H9 (cell line): ENCODE measurements at regions not wholly inside any gene's neighbourhood (a gene's known extent, or its start where the extent isn't known, plus 50 kb on each side); places are given as distances from the start of the nearest gene placed in this dataset.

Source experiments
- DNase-seq: peaks from one replicate; pipeline ENCODE4 v3.0.0-alpha.2; 2017
- H2AFZ ChIP-seq: one replicate; pipeline ENCODE4 v1.6.1; 2013; ENCODE audit warnings: mild to moderate bottlenecking, low read length, control low read depth, moderate library complexity
- H2AK5ac ChIP-seq: 2 replicates; pipeline ENCODE4 v1.6.1; 2013; ENCODE audit warnings: low read length, control low read depth, mixed read lengths; ENCODE audit not compliant: insufficient read length
- H2BK120ac ChIP-seq: one replicate; pipeline ENCODE4 v1.6.1; 2013; ENCODE audit warnings: low read depth, mild to moderate bottlenecking, low read length, control low read depth, inconsistent platforms; ENCODE audit not compliant: poor library complexity, severe bottlenecking
- H2BK12ac ChIP-seq: 2 replicates; pipeline ENCODE4 v1.6.1; 2013; ENCODE audit warnings: low read length, control low read depth, mixed read lengths, low read depth; ENCODE audit not compliant: insufficient read length
- H2BK15ac ChIP-seq: 2 replicates; pipeline ENCODE4 v1.6.1; 2013; ENCODE audit warnings: low read depth, low read length, control low read depth
- H2BK20ac ChIP-seq: one replicate; pipeline ENCODE4 v1.6.1; 2013; ENCODE audit warnings: low read depth, mild to moderate bottlenecking, low read length, control low read depth, inconsistent platforms; ENCODE audit not compliant: poor library complexity, severe bottlenecking
- H2BK5ac ChIP-seq: 2 replicates; pipeline ENCODE4 v1.6.1; 2013; ENCODE audit warnings: low read length, control low read depth, mixed read lengths; ENCODE audit not compliant: insufficient read length
- H3K14ac ChIP-seq: 2 replicates; pipeline ENCODE4 v1.6.1; 2013; ENCODE audit warnings: low read length, control low read depth; ENCODE audit not compliant: insufficient read depth
- H3K18ac ChIP-seq: 2 replicates; pipeline ENCODE4 v1.6.1; 2013; ENCODE audit warnings: low read depth, mild to moderate bottlenecking, mixed read lengths, low read length, control low read depth; ENCODE audit not compliant: insufficient read length
- H3K23ac ChIP-seq: 2 replicates; pipeline ENCODE4 v1.6.1; 2013; ENCODE audit warnings: low read length, control low read depth, mixed read lengths, low read depth; ENCODE audit not compliant: insufficient read length
- H3K23me2 ChIP-seq: 2 replicates; pipeline ENCODE4 v1.6.1; 2013; ENCODE audit warnings: low read depth, mild to moderate bottlenecking, mixed read lengths, low read length, control low read depth; ENCODE audit not compliant: insufficient read length, poor library complexity, severe bottlenecking
- H3K27ac ChIP-seq: 2 replicates; pipeline ENCODE4 v1.5.1; 2013; ENCODE audit warnings: low read length, control low read depth, mixed read lengths, low read depth; ENCODE audit not compliant: insufficient read length
- H3K27me3 ChIP-seq: 2 replicates; pipeline ENCODE4 v1.6.1; 2013; ENCODE audit warnings: low read length, control low read depth, inconsistent platforms; ENCODE audit not compliant: insufficient read depth
- H3K4ac ChIP-seq: 2 replicates; pipeline ENCODE4 v1.6.1; 2013; ENCODE audit warnings: low read depth, mild to moderate bottlenecking, control low read depth, inconsistent platforms, low read length, moderate library complexity
- H3K4me1 ChIP-seq: 2 replicates; pipeline ENCODE4 v1.6.1; 2013; ENCODE audit warnings: low read length, control low read depth, inconsistent platforms; ENCODE audit not compliant: insufficient read depth
- H3K4me2 ChIP-seq: 2 replicates; pipeline ENCODE4 v1.6.1; 2013; ENCODE audit warnings: low read length, control low read depth, mixed read lengths; ENCODE audit not compliant: insufficient read length, insufficient read depth
- H3K56ac ChIP-seq: 2 replicates; pipeline ENCODE4 v1.6.1; 2013; ENCODE audit warnings: low read depth, mild to moderate bottlenecking, mixed read lengths, low read length, control low read depth; ENCODE audit not compliant: insufficient read length
- H3K79me1 ChIP-seq: 2 replicates; pipeline ENCODE4 v1.6.1; 2013; ENCODE audit warnings: low read depth, mild to moderate bottlenecking, moderate library complexity, low read length, control low read depth, inconsistent platforms; ENCODE audit not compliant: insufficient read depth, poor library complexity, severe bottlenecking
- H3K79me2 ChIP-seq: 2 replicates; pipeline ENCODE4 v1.6.1; 2013; ENCODE audit warnings: low read length, control low read depth, inconsistent platforms; ENCODE audit not compliant: insufficient read depth
- H3K9ac ChIP-seq: 2 replicates; pipeline ENCODE4 v1.6.1; 2013; ENCODE audit warnings: low read length, control low read depth, mixed read lengths; ENCODE audit not compliant: insufficient read length; ENCODE audit errors: extremely low read depth
- H3K9me3 ChIP-seq: one replicate; pipeline ENCODE4 v1.6.1; 2013; ENCODE audit warnings: low read depth, low read length, inconsistent platforms; ENCODE audit not compliant: control insufficient read depth
- H3T11ph ChIP-seq: one replicate; pipeline ENCODE4 v1.6.1; 2013; ENCODE audit warnings: mild to moderate bottlenecking, low read length, control low read depth, inconsistent platforms
- H4K20me1 ChIP-seq: one replicate; pipeline ENCODE4 v1.6.1; 2013; ENCODE audit not compliant: control insufficient read depth, insufficient read length, insufficient read depth
- H4K5ac ChIP-seq: 2 replicates; pipeline ENCODE4 v1.6.1; 2013; ENCODE audit warnings: low read depth, mild to moderate bottlenecking, mixed read lengths, low read length, control low read depth; ENCODE audit not compliant: insufficient read length
- H4K8ac ChIP-seq: replicated peaks from 2 replicates; pipeline ENCODE4 v1.6.1; 2013; ENCODE audit warnings: low read length, control low read depth, mixed read lengths, low read depth; ENCODE audit not compliant: insufficient read length
- H4K91ac ChIP-seq: 2 replicates; pipeline ENCODE4 v1.6.1; 2013; ENCODE audit warnings: low read depth, mild to moderate bottlenecking, moderate library complexity, mixed read lengths, low read length, control low read depth; ENCODE audit not compliant: insufficient read length
- H3K27ac Mint-ChIP-seq, 3 experiments: 2 replicates in 2 of 3; 3 replicates in 1 of 3; pipeline ENCODE4 v1.8.0; 2020 to 2021; ENCODE audit warnings: mixed read lengths in 3 of 3, mild to moderate bottlenecking in 1 of 3, moderate library complexity in 1 of 3
- H3K27me3 Mint-ChIP-seq: 2 replicates; pipeline ENCODE4 v1.8.0; 2021; ENCODE audit warnings: low read depth, mild to moderate bottlenecking, moderate library complexity, mixed read lengths
- H3K36me3 Mint-ChIP-seq, 3 experiments: 2 replicates in 2 of 3; 3 replicates in 1 of 3; pipeline ENCODE4 v1.8.0; 2020 to 2021; ENCODE audit warnings: low read depth in 3 of 3, mixed read lengths in 3 of 3; ENCODE audit not compliant: insufficient read depth in 1 of 3
- H3K4me1 Mint-ChIP-seq, 2 experiments: 2 replicates each; pipeline ENCODE4 v1.8.0; 2020; ENCODE audit warnings: mixed read lengths in 2 of 2
- H3K4me3 Mint-ChIP-seq, 2 experiments: 2 replicates in 1 of 2; 3 replicates in 1 of 2; pipeline ENCODE4 v1.8.0; 2020 to 2021; ENCODE audit warnings: mild to moderate bottlenecking in 2 of 2, mixed read lengths in 2 of 2, moderate library complexity in 1 of 2
- H3K9me3 Mint-ChIP-seq, 2 experiments: 2 replicates in 1 of 2; 3 replicates in 1 of 2; pipeline ENCODE4 v1.8.0; 2020; ENCODE audit warnings: mild to moderate bottlenecking in 2 of 2, mixed read lengths in 2 of 2, moderate library complexity in 1 of 2
- WGBS: extraction: QIAGEN DNeasy Blood & Tissue Kit; methylation state at CpG from one replicate; pipeline ENCODE4 v1.1.7; 2013; ENCODE audit warnings: missing lambda C conversion rate, low lambda C conversion rate, mixed read lengths; ENCODE audit not compliant: insufficient read length; ENCODE audit errors: extremely low coverage; 5-methylcytosine and 5-hydroxymethylcytosine counted together
- TF ChIP-seq, protein P1 (sequence below): fragments of 200-600 bp; sonication (generic); conservative IDR thresholded peaks from 3 replicates; pipeline ENCODE4 v1.8.0; 2021; ENCODE audit warnings: antibody characterized with exemption, mild to moderate bottlenecking

DNA sequence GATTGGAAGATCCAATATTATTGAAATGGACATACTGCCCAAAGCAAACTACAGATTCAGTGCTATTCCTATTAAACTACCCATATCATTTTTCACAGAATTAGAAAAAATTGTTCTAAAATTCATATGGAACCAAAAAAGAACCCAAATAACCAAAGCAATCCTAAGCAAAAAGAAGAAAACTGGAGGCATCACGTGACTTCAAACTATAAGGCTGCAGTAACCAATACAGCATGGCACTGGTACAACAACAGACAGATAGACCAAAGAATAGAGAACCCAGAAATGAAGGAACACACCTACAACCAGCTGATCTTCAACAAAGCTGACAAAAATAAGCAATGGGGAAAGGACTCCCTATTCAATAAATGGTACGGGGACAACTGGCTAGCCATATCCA is 765.4 kb downstream of the SORCS3 start:
- no peaks in the 10 kb centered on the region for H4K20me1 ChIP-seq
- no peak overlapping the region for H2BK120ac ChIP-seq
- H3K23me2 ChIP-seq, result no peaks in the 10 kb centered on the region
- H3K4me3 Mint-ChIP-seq, result no peak overlapping the region
- H4K5ac ChIP-seq, result no peak overlapping the region
- H3K9me3 ChIP-seq, result no peaks in the 10 kb centered on the region
- H3K79me1 ChIP-seq, result no peaks in the 10 kb centered on the region
- H3K14ac ChIP-seq, result no peak overlapping the region
- H3K79me2 ChIP-seq, result no peaks in the 10 kb centered on the region
- H3K9ac ChIP-seq, result no peak overlapping the region
- no peak overlapping the region for H3K4ac ChIP-seq
- no peak overlapping the region for H2BK5ac ChIP-seq
- TF ChIP-seq, protein P1, sequence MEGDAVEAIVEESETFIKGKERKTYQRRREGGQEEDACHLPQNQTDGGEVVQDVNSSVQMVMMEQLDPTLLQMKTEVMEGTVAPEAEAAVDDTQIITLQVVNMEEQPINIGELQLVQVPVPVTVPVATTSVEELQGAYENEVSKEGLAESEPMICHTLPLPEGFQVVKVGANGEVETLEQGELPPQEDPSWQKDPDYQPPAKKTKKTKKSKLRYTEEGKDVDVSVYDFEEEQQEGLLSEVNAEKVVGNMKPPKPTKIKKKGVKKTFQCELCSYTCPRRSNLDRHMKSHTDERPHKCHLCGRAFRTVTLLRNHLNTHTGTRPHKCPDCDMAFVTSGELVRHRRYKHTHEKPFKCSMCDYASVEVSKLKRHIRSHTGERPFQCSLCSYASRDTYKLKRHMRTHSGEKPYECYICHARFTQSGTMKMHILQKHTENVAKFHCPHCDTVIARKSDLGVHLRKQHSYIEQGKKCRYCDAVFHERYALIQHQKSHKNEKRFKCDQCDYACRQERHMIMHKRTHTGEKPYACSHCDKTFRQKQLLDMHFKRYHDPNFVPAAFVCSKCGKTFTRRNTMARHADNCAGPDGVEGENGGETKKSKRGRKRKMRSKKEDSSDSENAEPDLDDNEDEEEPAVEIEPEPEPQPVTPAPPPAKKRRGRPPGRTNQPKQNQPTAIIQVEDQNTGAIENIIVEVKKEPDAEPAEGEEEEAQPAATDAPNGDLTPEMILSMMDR, result no peak
- no peaks in the 10 kb centered on the region; the same call in 1 of the 2 replicates for H3K27me3 Mint-ChIP-seq
- no peak overlapping the region for H2BK12ac ChIP-seq
- H2BK15ac ChIP-seq, result no peak overlapping the region
- H3K18ac ChIP-seq, result no peak overlapping the region
- H3K36me3 Mint-ChIP-seq, result no peaks in the 10 kb centered on the region
- no peak overlapping the region for H3K27ac Mint-ChIP-seq
- no peaks in the 10 kb centered on the region for H3K27me3 ChIP-seq
- H3K4me2 ChIP-seq, result no peak overlapping the region
- H4K8ac ChIP-seq, result no peak overlapping the region
- H4K91ac ChIP-seq, result no peak overlapping the region
- no peak overlapping the region for H3K23ac ChIP-seq
- DNase-seq, result no peak
- no peak overlapping the region for H2AFZ ChIP-seq
- H3K9me3 Mint-ChIP-seq, result peaks cover 0 to 3% of the 10 kb centered on the region in 2 experiments; a peak in 2 of 5 replicates
- H3K4me1 ChIP-seq, result no peaks in the 10 kb centered on the region
- H3K56ac ChIP-seq, result no peak overlapping the region
- H3K4me1 Mint-ChIP-seq, result no peaks in the 10 kb centered on the region
- no peak overlapping the region for H2AK5ac ChIP-seq
- H3T11ph ChIP-seq, result no peak overlapping the region
- WGBS, result no CpG with 5 or more reads among the region's 2 CpGs
- no peak overlapping the region for H2BK20ac ChIP-seq
- H3K27ac ChIP-seq, result no peak overlapping the region
